GM18499 (cell line): ENCODE measurements at regions not wholly inside any gene's neighbourhood (a gene's known extent, or its start where the extent isn't known, plus 50 kb on each side); places are given as distances from the start of the nearest gene placed in this dataset.

Source experiments
- ATAC-seq: cut with Tn5 transposase; IDR thresholded peaks from one replicate; pipeline ENCODE4 v1.9.1; 2021; ENCODE audit warnings: moderate number of reproducible peaks; ENCODE audit not compliant: insufficient read depth, unreplicated experiment

GRCh38 chr4:130361616-130362015, 1265.7 kb downstream of the C4orf33 start:
- no peak for ATAC-seq

GRCh38 chr4:130368668-130369067, 1272.7 kb downstream of the C4orf33 start:
- ATAC-seq = no peak

- no peak for ATAC-seq
Observed at GRCh38 chr4:130393231-130393630, 1297.3 kb downstream of the C4orf33 start.

- ATAC-seq = no peak
Observed at GRCh38 chr4:130393642-130394041, 1297.7 kb downstream of the C4orf33 start.

- ATAC-seq = no peak
Observed at GRCh38 chr4:130395871-130396270, 1299.9 kb downstream of the C4orf33 start.

- no peak for ATAC-seq
Observed at GRCh38 chr4:130403221-130403620, 1307.3 kb downstream of the C4orf33 start.

- no peak for ATAC-seq
Observed at GRCh38 chr4:130416228-130416627, 1320.3 kb downstream of the C4orf33 start.

- no peak for ATAC-seq
Observed at GRCh38 chr4:130419211-130419975, 1323.4 kb downstream of the C4orf33 start.

- ATAC-seq = no peak
Observed at GRCh38 chr4:130422261-130422660, 1326.3 kb downstream of the C4orf33 start.

GRCh38 chr4:130424211-130424610, 1328.3 kb downstream of the C4orf33 start:
- no peak for ATAC-seq

GRCh38 chr4:130432289-130432688, 1336.3 kb downstream of the C4orf33 start:
- no peak for ATAC-seq

- no peak for ATAC-seq
Observed at GRCh38 chr4:130449741-130450140, 1353.8 kb downstream of the C4orf33 start.

- ATAC-seq = no peak
Observed at GRCh38 chr4:130468340-130468739, 1372.4 kb downstream of the C4orf33 start.

GRCh38 chr4:130478406-130478805, 1382.5 kb downstream of the C4orf33 start:
- ATAC-seq = no peak

GRCh38 chr4:130479020-130479419, 1383.1 kb downstream of the C4orf33 start:
- no peak for ATAC-seq

GRCh38 chr4:130479674-130480073, 1383.7 kb downstream of the C4orf33 start:
- no peak for ATAC-seq

- no peak for ATAC-seq
Observed at GRCh38 chr4:130484826-130485225, 1388.9 kb downstream of the C4orf33 start.

- no peak for ATAC-seq
Observed at GRCh38 chr4:130485371-130485770, 1389.4 kb downstream of the C4orf33 start.

GRCh38 chr4:130486186-130486585, 1390.2 kb downstream of the C4orf33 start:
- ATAC-seq = no peak

GRCh38 chr4:130486841-130487240, 1390.9 kb downstream of the C4orf33 start:
- ATAC-seq = no peak

GRCh38 chr4:130510661-130511060, 1414.7 kb downstream of the C4orf33 start:
- ATAC-seq = no peak

GRCh38 chr4:130511776-130512175, 1415.8 kb downstream of the C4orf33 start:
- ATAC-seq = no peak
